K562 (cell line): ENCODE measurements at regions not wholly inside any gene's neighbourhood (a gene's known extent, or its start where the extent isn't known, plus 50 kb on each side); places are given as distances from the start of the nearest gene placed in this dataset.

Source experiments
- ATAC-seq: fragments of 200-7000 bp; cut with Tn5 transposase; 3 replicates; pipeline ENCODE4 v1.9.1; 2020; ENCODE audit warnings: moderate library complexity
- BruUV-seq: library from RNA; stranded (reverse); fragments of 400-500 nt; replicated peaks from 2 replicates; lab custom pipeline; 2021; lab: Mats Ljungman, UMichigan
- CTCF ChIA-PET: fragments of 300-600 bp; formaldehyde crosslinking; extraction: SDS; loops from one replicate; lab custom pipeline; 2021; ENCODE audit warnings: low intra/inter-chr PET ratio; lab: Yijun Ruan, JAX
- POLR2A ChIA-PET: fragments of 300-600, 350-650 bp; sonication (Branson Sonifier 250); formaldehyde crosslinking; extraction: SDS; loops from one replicate; lab custom pipeline; 2021; ENCODE audit warnings: antibody characterized with exemption, inconsistent platforms; lab: Yijun Ruan, JAX
- DNase-seq, 4 experiments: peaks; one replicate each; pipeline versions ENCODE4 v3.0.0 to v3.0.0-alpha.2; 2011 to 2018; ENCODE audit warnings: low spot score in 3 of 4, mixed read lengths in 3 of 4; ENCODE audit errors: extremely low read depth in 1 of 4
- FAIRE-seq: peaks from 2 replicates; lab custom pipeline; 2011; peaks lifted over from hg19 to GRCh38; lab: Jason Lieb, UNC
- H2AFZ ChIP-seq: 2 replicates; pipeline ENCODE4 v1.6.0; 2011; ENCODE audit warnings: low read depth, low read length, control low read depth, inconsistent platforms
- H3K27ac ChIP-seq: fragments of 200-600 bp; 3 replicates; pipeline ENCODE4 v1.8.0; 2011; ENCODE audit warnings: low read depth, mild to moderate bottlenecking, control low read depth, inconsistent platforms, low read length, moderate library complexity, mixed read lengths; ENCODE audit errors: extremely low read depth
- H3K27me3 ChIP-seq, 2 experiments: fragments of 300-600 bp in 1 of 2; 2 replicates in 1 of 2; 3 replicates in 1 of 2; pipeline versions ENCODE4 v1.6.0 to v1.8.0; 2011; ENCODE audit warnings: inconsistent platforms in 2 of 2, low read length in 2 of 2, mild to moderate bottlenecking in 1 of 2, mixed read lengths in 1 of 2, moderate library complexity in 1 of 2; ENCODE audit not compliant: control insufficient read depth in 2 of 2, insufficient read depth in 2 of 2
- H3K36me3 ChIP-seq: fragments of 300-600 bp; 3 replicates; pipeline ENCODE4 v1.8.0; 2011; ENCODE audit warnings: mild to moderate bottlenecking, low read length, inconsistent platforms; ENCODE audit not compliant: control insufficient read depth, insufficient read depth
- H3K4me1 ChIP-seq, 2 experiments: fragments of 200-600 bp in 1 of 2; replicated peaks in 1 of 2; 2 replicates in 1 of 2; 3 replicates in 1 of 2; pipeline versions ENCODE4 v1.5.1 to v1.8.0; 2011; ENCODE audit warnings: inconsistent platforms in 2 of 2, low read length in 2 of 2, mild to moderate bottlenecking in 1 of 2, mixed read lengths in 1 of 2, moderate library complexity in 1 of 2; ENCODE audit not compliant: control insufficient read depth in 2 of 2, insufficient read depth in 2 of 2
- H3K4me2 ChIP-seq: 2 replicates; pipeline ENCODE4 v1.6.1; 2011; ENCODE audit warnings: low read length, control low read depth, inconsistent platforms, mixed read lengths; ENCODE audit not compliant: insufficient read depth
- H3K4me3 ChIP-seq: fragments of 200-600 bp; sonication (generic), shearing (Covaris generic); 2 replicates; pipeline ENCODE4 v1.5.1; 2016; ENCODE audit warnings: control low read depth, inconsistent platforms
- H3K79me2 ChIP-seq: fragments of 200-600 bp; 3 replicates; pipeline ENCODE4 v1.8.0; 2011; ENCODE audit warnings: low read length, inconsistent platforms; ENCODE audit not compliant: control insufficient read depth, insufficient read depth
- H3K9ac ChIP-seq, 2 experiments: 2 replicates each; pipeline versions ENCODE4 v1.6.0 to v1.6.1; 2011; ENCODE audit warnings: low read depth in 2 of 2, low read length in 2 of 2, control low read depth in 1 of 2, inconsistent platforms in 1 of 2, mild to moderate bottlenecking in 1 of 2, mixed read lengths in 1 of 2; ENCODE audit not compliant: insufficient read depth in 1 of 2
- H3K9me1 ChIP-seq: one replicate; pipeline ENCODE4 v1.6.0; 2011; ENCODE audit warnings: inconsistent platforms, mild to moderate bottlenecking, low read length, moderate library complexity; ENCODE audit not compliant: control insufficient read depth, insufficient read depth
- H3K9me3 ChIP-seq: replicated peaks from 2 replicates; pipeline ENCODE4 v1.5.1; 2011; ENCODE audit warnings: low read depth, low read length, inconsistent platforms; ENCODE audit not compliant: control insufficient read depth, insufficient read depth
- H4K20me1 ChIP-seq: replicated peaks from 2 replicates; pipeline ENCODE4 v1.6.1; 2011; ENCODE audit warnings: low read length, inconsistent platforms, mixed read lengths; ENCODE audit not compliant: control insufficient read depth, insufficient read depth
- DEAF1 ChIP-seq: fragments of 450-650 bp; formaldehyde crosslinking; IDR thresholded peaks from 2 replicates; pipeline ENCODE4 v1.4.0; 2020; ENCODE audit warnings: mild to moderate bottlenecking, moderate library complexity
- PREB ChIP-seq: sonication (generic); formaldehyde crosslinking; IDR thresholded peaks from 2 replicates; pipeline ENCODE4 v1.8.1; 2023; ENCODE audit warnings: mild to moderate bottlenecking, missing genetic modification reagents
- RUNX1 ChIP-seq: sonication (generic); IDR thresholded peaks from 2 replicates; pipeline ENCODE4 v1.6.1; 2016; ENCODE audit warnings: antibody characterized with exemption, low read depth
- SMAD3 ChIP-seq: fragments of 450-650 bp; formaldehyde crosslinking; conservative IDR thresholded peaks from 2 replicates; pipeline ENCODE4 v1.4.0; 2020; ENCODE audit warnings: mild to moderate bottlenecking
- TSHZ1 ChIP-seq: fragments of 250-450 bp; sonication (Bioruptor Pico); IDR thresholded peaks from 2 replicates; pipeline ENCODE4 v1.4.0; 2020; ENCODE audit warnings: mild to moderate bottlenecking, moderate library complexity
- ZNF699 ChIP-seq: fragments of 250-450 bp; sonication (Bioruptor Pico); IDR thresholded peaks from 2 replicates; pipeline ENCODE4 v1.8.0; 2021; ENCODE audit warnings: mild to moderate bottlenecking, moderate library complexity; ENCODE audit not compliant: insufficient replicate concordance
- WGBS: fragments of 100-300 bp; shearing (Covaris generic); methylation state at CpG from one replicate; pipeline ENCODE4 v1.1.6; 2016; ENCODE audit warnings: low coverage, mixed read lengths; ENCODE audit not compliant: insufficient coverage; ENCODE audit errors: missing lambda C conversion rate; 5-methylcytosine and 5-hydroxymethylcytosine counted together
- in situ Hi-C: fragments of 300-500 bp; cut with MboI; formaldehyde crosslinking; loops from 4 replicates; pipeline ENCODE4 v1.15.0; 2018; ENCODE audit warnings: inconsistent platforms, mixed read lengths
- intact Hi-C: fragments of 100-400 bp; cut with micrococcal nuclease; formaldehyde crosslinking; loops from 2 replicates; pipeline ENCODE4 v1.14.2; 2022

GRCh38 chr13:71355010-71355409 lies 512.0 kb downstream of the DACH1 start:
- in situ Hi-C loops: no loop called here

More at GRCh38 chr13:71355010-71355409, 512.0 kb downstream of the DACH1 start:
- H4K20me1 ChIP-seq: no peaks in the 10 kb centered on the region
- ATAC-seq (no peak), DNase-seq (no peak), FAIRE-seq (no peak)
- intact Hi-C loops: no loop called here
- H3K4me3 ChIP-seq: no peak overlapping the region
- H2AFZ ChIP-seq: no peak overlapping the region
- ChIA-PET POLR2A (no interaction called here), CTCF (no interaction called here)
- no peak overlapping the region for H3K9ac ChIP-seq
- no peaks in the 10 kb centered on the region for H3K9me3 ChIP-seq
- BruUV-seq: no TSS peak
- H3K9me1 ChIP-seq: no peaks in the 10 kb centered on the region
- WGBS: 1% methylated on average over 7 of the region's 7 CpGs
- TF ChIP-seq SMAD3 (no peak), TSHZ1 (no peak), PREB (no peak), ZNF699 (CRISPR knock-in tag) (no peak), DEAF1 (CRISPR knock-in tag) (no peak), RUNX1 (no peak)
- H3K36me3 ChIP-seq: no peaks in the 10 kb centered on the region
- H3K27me3 ChIP-seq: no peaks in the 10 kb centered on the region
- H3K27ac ChIP-seq: no peak overlapping the region
- no peaks in the 10 kb centered on the region for H3K79me2 ChIP-seq
- H3K4me1 ChIP-seq: no peaks in the 10 kb centered on the region
- no peak overlapping the region for H3K4me2 ChIP-seq
